ENCODE measurements at regions not wholly inside any gene's neighbourhood (a gene's known extent, or its start where the extent isn't known, plus 50 kb on each side); places are given as distances from the start of the nearest gene placed in this dataset.

DNA sequence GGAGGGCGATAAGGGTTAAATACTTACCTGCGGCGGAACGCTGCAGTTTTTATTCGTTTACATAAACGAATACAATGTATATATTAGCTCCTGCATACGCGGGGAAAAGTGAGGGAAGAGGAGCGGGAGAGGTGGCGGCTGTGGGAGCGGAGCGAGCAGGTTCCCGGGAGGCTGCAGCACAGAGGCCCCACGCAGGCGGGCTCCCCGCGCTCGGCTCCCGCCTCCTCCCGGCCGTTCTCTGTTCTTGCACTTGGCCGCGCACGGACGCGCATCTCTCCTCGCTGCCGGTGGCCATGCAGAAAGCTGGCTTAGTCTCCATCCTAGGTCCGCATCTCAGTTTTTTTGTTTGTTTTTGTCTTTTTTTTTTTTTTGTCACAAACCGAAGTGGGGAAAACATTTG lies 340.4 kb upstream of the FAT1 start:
- WGBS, 4 donors: 85 to 93% (median 90%) methylated on average over 30 of the region's 30 CpGs
- no peak for TF ChIP-seq POLR2A (IDR thresholded peaks at IDR 0.05)
- TF ChIP-seq CTCF (IDR thresholded peaks at IDR 0.05): no peak
- no peak overlapping the region for H3K27ac ChIP-seq
- no peak for DNase-seq
- intact Hi-C loops (cut with DNase I): no loop called here
- no peaks in the 10 kb centered on the region for H3K36me3 ChIP-seq (replicated peaks in 1 of 2)
- H3K27me3 ChIP-seq: no peaks in the 10 kb centered on the region
- H3K4me1 ChIP-seq (replicated peaks in 1 of 2): no peaks in the 10 kb centered on the region
- H3K9me3 ChIP-seq (replicated peaks in 1 of 3): no peaks in the 10 kb centered on the region
- H3K4me3 ChIP-seq: no peak overlapping the region

- no peaks in the 10 kb centered on the region for H3K36me3 ChIP-seq (replicated peaks in 1 of 2)
- H3K4me1 ChIP-seq (replicated peaks in 1 of 2): no peaks in the 10 kb centered on the region
- DNase-seq: no peak
- WGBS, 4 donors: 46 to 63% (median 54%) methylated on average over 1 of the region's 1 CpG
- TF ChIP-seq POLR2A (IDR thresholded peaks at IDR 0.05) (no peak), CTCF (IDR thresholded peaks at IDR 0.05) (no peak)
- no peak overlapping the region for H3K27ac ChIP-seq
- intact Hi-C loops (cut with DNase I): no loop called here
- no peaks in the 10 kb centered on the region for H3K9me3 ChIP-seq (replicated peaks in 1 of 3)
- H3K4me3 ChIP-seq: no peak overlapping the region
- no peaks in the 10 kb centered on the region for H3K27me3 ChIP-seq
These were observed 341.7 kb upstream of the FAT1 start for GRCh38 chr4:187065396-187065795.

DNA sequence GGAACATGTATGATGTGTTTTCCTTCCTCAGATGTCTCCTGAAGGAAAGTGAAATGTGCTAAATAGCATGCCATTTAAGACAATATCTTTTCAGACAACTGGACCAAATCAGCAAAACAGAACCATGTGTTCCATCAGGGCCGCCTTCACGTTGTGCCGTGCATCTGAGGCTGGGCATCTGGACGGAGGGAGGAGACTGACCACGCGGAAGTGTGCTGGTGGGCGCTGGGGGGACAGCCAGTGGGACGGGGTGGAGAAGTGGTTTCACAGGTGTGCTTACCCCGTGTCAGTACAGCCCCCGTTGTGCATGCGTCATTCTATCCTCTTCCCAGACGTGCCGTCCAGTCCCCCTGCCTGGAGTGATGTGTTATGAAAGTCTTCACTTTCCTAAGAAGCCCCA lies 342.1 kb upstream of the FAT1 start:
- Histone ChIP-seq H3K4me1 (replicated peaks in 1 of 2) (no peaks in the 10 kb centered on the region), H3K9me3 (replicated peaks in 1 of 3) (no peaks in the 10 kb centered on the region), H3K4me3 (no peak overlapping the region), H3K27me3 (no peaks in the 10 kb centered on the region), H3K27ac (no peak overlapping the region), H3K36me3 (replicated peaks in 1 of 2) (no peaks in the 10 kb centered on the region)
- no peak for DNase-seq
- intact Hi-C loops (cut with DNase I): no loop called here
- TF ChIP-seq POLR2A (IDR thresholded peaks at IDR 0.05) (no peak), CTCF (IDR thresholded peaks at IDR 0.05) (no peak)
- WGBS, 4 donors: 57 to 69% (median 65%) methylated on average over 13 of the region's 13 CpGs

DNA sequence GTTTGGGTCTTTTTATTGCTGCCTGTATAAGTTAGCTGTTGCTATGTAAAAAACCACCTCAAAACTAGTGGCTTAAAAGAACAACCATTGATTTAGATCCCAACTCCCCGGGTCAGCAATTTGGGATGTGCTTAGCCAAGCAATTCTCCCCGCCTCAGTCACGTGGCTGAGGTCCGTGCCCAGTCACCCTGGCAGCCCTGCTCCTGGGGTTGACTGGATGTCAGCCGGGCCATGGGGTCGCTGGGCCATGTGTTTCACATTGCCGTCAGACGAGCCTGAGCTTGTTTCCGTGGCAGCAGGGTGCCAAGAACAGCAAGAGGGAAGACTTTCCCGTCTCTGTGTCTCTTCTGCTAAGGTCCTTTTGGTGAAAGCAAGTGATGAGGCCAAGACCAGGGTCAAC lies 345.7 kb upstream of the FAT1 start:
- intact Hi-C loops (cut with DNase I): no loop called here
- no peaks in the 10 kb centered on the region for H3K4me1 ChIP-seq (replicated peaks in 1 of 2)
- H3K9me3 ChIP-seq (replicated peaks in 1 of 3): no peaks in the 10 kb centered on the region
- no peaks in the 10 kb centered on the region for H3K27me3 ChIP-seq
- no peak overlapping the region for H3K27ac ChIP-seq
- TF ChIP-seq POLR2A (IDR thresholded peaks at IDR 0.05): no peak
- TF ChIP-seq CTCF (IDR thresholded peaks at IDR 0.05): no peak
- WGBS, 4 donors: 45 to 68% (median 57%) methylated on average over 8 to 10 of the region's 10 CpGs
- no peak for DNase-seq
- H3K36me3 ChIP-seq (replicated peaks in 1 of 2): no peaks in the 10 kb centered on the region
- H3K4me3 ChIP-seq: no peak overlapping the region
